OCI-LY7 (cell line): ENCODE measurements at regions not wholly inside any gene's neighbourhood (a gene's known extent, or its start where the extent isn't known, plus 50 kb on each side); places are given as distances from the start of the nearest gene placed in this dataset.

Source experiments
- BruUV-seq: library from RNA; stranded (reverse); fragments of 400-500 nt; replicated peaks from 2 replicates; lab custom pipeline; 2021; lab: Mats Ljungman, UMichigan
- CTCF ChIA-PET: fragments of 300-600 bp; sonication (Branson Sonifier 250); formaldehyde crosslinking; loops from one replicate; lab custom pipeline; 2022; ENCODE audit warnings: antibody characterized with exemption; ENCODE audit not compliant: unreplicated experiment; lab: Charles Lee
- POLR2A ChIA-PET: fragments of 300-600 bp; sonication (Branson Sonifier 250); formaldehyde crosslinking; loops from one replicate; lab custom pipeline; 2022; ENCODE audit warnings: antibody characterized with exemption; lab: Charles Lee
- DNase-seq: peaks from one replicate; pipeline ENCODE4 v3.0.0-alpha.2; 2015; ENCODE audit warnings: low spot score
- H2AFZ ChIP-seq: fragments of 200-600 bp; sonication (generic), shearing (Covaris generic); 2 replicates; pipeline ENCODE4 v1.6.1; 2014; ENCODE audit warnings: mild to moderate bottlenecking, antibody characterized with exemption, low read length, moderate library complexity
- H3K27ac ChIP-seq: fragments of 200-600 bp; sonication (generic); 2 replicates; pipeline ENCODE4 v1.5.1; 2014; ENCODE audit warnings: mixed run types, low read depth, mild to moderate bottlenecking, moderate library complexity, low read length, inconsistent platforms; ENCODE audit not compliant: poor library complexity, severe bottlenecking
- H3K36me3 ChIP-seq: fragments of 200-600 bp; sonication (generic); 2 replicates; pipeline ENCODE4 v1.6.1; 2014; ENCODE audit warnings: mild to moderate bottlenecking, antibody characterized with exemption, low read length, moderate library complexity, mixed read lengths; ENCODE audit not compliant: insufficient read depth
- H3K4me1 ChIP-seq: fragments of 200-600 bp; sonication (generic); 2 replicates; pipeline ENCODE4 v1.5.1; 2014; ENCODE audit warnings: mild to moderate bottlenecking, low read length; ENCODE audit not compliant: insufficient read depth, poor library complexity, severe bottlenecking
- H3K4me2 ChIP-seq: fragments of 200-600 bp; sonication (generic); 2 replicates; pipeline ENCODE4 v1.6.1; 2014; ENCODE audit warnings: mild to moderate bottlenecking, low read length
- H3K4me3 ChIP-seq: fragments of 200-600 bp; sonication (generic); 2 replicates; pipeline ENCODE4 v1.5.1; 2014; ENCODE audit warnings: mild to moderate bottlenecking, low read depth, low read length; ENCODE audit not compliant: poor library complexity, severe bottlenecking
- H3K79me2 ChIP-seq: fragments of 200-600 bp; sonication (generic); 2 replicates; pipeline ENCODE4 v1.6.1; 2016; ENCODE audit warnings: low read depth, mild to moderate bottlenecking, low read length, moderate library complexity, mixed read lengths; ENCODE audit not compliant: insufficient read depth
- H3K9me2 ChIP-seq: fragments of 200-600 bp; sonication (generic); 2 replicates; pipeline ENCODE4 v1.6.1; 2016; ENCODE audit warnings: mild to moderate bottlenecking, low read length, mixed read lengths; ENCODE audit not compliant: insufficient read depth
- H3K9me3 ChIP-seq: fragments of 200-600 bp; sonication (generic); 2 replicates; pipeline ENCODE4 v1.6.1; 2014; ENCODE audit warnings: mild to moderate bottlenecking, mixed run types, low read length, mixed read lengths
- H4K20me1 ChIP-seq: fragments of 200-600 bp; sonication (generic); 2 replicates; pipeline ENCODE4 v1.6.1; 2014; ENCODE audit warnings: mild to moderate bottlenecking, antibody characterized with exemption, low read length, moderate library complexity, mixed read lengths; ENCODE audit not compliant: insufficient read depth
- EZH2phosphoT487 ChIP-seq: fragments of 200-600 bp; sonication (generic); IDR thresholded peaks from 2 replicates; pipeline ENCODE4 v1.6.1; 2018; ENCODE audit warnings: low read depth, borderline replicate concordance, mild to moderate bottlenecking, mixed run types, antibody characterized with exemption, low read length, moderate library complexity, mixed read lengths
- intact Hi-C: fragments of 100-400 bp; cut with micrococcal nuclease; formaldehyde crosslinking; loops from one replicate; pipeline ENCODE4 v1.10.0; 2022; ENCODE audit not compliant: unreplicated experiment
- TF ChIP-seq, protein P1 (sequence below): fragments of 200-600 bp; sonication (generic); conservative IDR thresholded peaks from 2 replicates; pipeline ENCODE4 v1.5.1; 2014; ENCODE audit warnings: mild to moderate bottlenecking, antibody characterized with exemption, low read length, moderate library complexity, mixed read lengths

DNA sequence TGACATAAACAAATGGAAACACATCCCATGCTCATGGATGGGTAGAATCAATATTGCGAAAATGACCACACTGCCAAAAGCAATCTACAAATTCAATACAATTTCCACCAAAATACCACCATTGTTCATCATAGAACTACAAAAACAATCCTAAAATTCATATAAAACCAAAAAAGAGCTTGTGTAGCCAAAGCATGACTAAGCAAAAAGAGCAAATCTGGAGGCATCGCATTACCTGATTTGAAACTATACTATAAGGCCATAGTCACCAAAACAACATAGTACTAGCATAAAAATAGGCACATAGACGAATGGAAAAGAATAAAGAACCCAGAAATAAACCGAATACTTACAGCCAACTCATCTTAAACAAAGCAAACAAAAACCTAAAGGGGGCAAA lies 342.8 kb upstream of the AGA start:
- Histone ChIP-seq H3K4me3 (no peak overlapping the region), H4K20me1 (no peaks in the 10 kb centered on the region), H3K4me1 (no peaks in the 10 kb centered on the region), H3K36me3 (no peaks in the 10 kb centered on the region), H2AFZ (no peak overlapping the region), H3K79me2 (no peaks in the 10 kb centered on the region), H3K9me3 (no peaks in the 10 kb centered on the region), H3K4me2 (no peak overlapping the region), H3K27ac (no peak overlapping the region), H3K9me2 (no peaks in the 10 kb centered on the region)
- no peak for TF ChIP-seq EZH2phosphoT487
- TF ChIP-seq, protein P1, sequence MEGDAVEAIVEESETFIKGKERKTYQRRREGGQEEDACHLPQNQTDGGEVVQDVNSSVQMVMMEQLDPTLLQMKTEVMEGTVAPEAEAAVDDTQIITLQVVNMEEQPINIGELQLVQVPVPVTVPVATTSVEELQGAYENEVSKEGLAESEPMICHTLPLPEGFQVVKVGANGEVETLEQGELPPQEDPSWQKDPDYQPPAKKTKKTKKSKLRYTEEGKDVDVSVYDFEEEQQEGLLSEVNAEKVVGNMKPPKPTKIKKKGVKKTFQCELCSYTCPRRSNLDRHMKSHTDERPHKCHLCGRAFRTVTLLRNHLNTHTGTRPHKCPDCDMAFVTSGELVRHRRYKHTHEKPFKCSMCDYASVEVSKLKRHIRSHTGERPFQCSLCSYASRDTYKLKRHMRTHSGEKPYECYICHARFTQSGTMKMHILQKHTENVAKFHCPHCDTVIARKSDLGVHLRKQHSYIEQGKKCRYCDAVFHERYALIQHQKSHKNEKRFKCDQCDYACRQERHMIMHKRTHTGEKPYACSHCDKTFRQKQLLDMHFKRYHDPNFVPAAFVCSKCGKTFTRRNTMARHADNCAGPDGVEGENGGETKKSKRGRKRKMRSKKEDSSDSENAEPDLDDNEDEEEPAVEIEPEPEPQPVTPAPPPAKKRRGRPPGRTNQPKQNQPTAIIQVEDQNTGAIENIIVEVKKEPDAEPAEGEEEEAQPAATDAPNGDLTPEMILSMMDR: no peak
- ChIA-PET CTCF (no interaction called here), POLR2A (interaction anchor here (0.7 kb wide), 1 partner anchor 260 kb away, joined by 4 read pairs; no protein-coding TSS in a partner anchor)
- BruUV-seq: no TSS peak
- no peak for DNase-seq
- intact Hi-C loops: no loop called here

- ChIA-PET CTCF (no interaction called here), POLR2A (no interaction called here)
- Histone ChIP-seq H3K9me3 (no peaks in the 10 kb centered on the region), H3K4me3 (no peak overlapping the region), H3K4me1 (no peaks in the 10 kb centered on the region), H3K36me3 (no peaks in the 10 kb centered on the region), H4K20me1 (no peaks in the 10 kb centered on the region), H2AFZ (no peak overlapping the region), H3K9me2 (no peaks in the 10 kb centered on the region), H3K4me2 (no peak overlapping the region), H3K27ac (no peak overlapping the region), H3K79me2 (no peaks in the 10 kb centered on the region)
- no TSS peak for BruUV-seq
- intact Hi-C loops: no loop called here
- TF ChIP-seq, protein P1: no peak
- no peak for DNase-seq
Measured at GRCh38 chr4:177789610-177790009, 347.4 kb upstream of the AGA start.

GRCh38 chr4:177791188-177791587 lies 349.0 kb upstream of the AGA start:
- H3K4me3 ChIP-seq: no peak overlapping the region
- DNase-seq: no peak
- no peak overlapping the region for H3K4me2 ChIP-seq
- H4K20me1 ChIP-seq: no peaks in the 10 kb centered on the region
- no peaks in the 10 kb centered on the region for H3K4me1 ChIP-seq
- no TSS peak for BruUV-seq
- CTCF ChIA-PET: no interaction called here
- H2AFZ ChIP-seq: no peak overlapping the region
- H3K9me3 ChIP-seq: no peaks in the 10 kb centered on the region
- no peaks in the 10 kb centered on the region for H3K9me2 ChIP-seq
- no peaks in the 10 kb centered on the region for H3K79me2 ChIP-seq
- no peak for TF ChIP-seq EZH2phosphoT487
- TF ChIP-seq, protein P1: no peak
- no peaks in the 10 kb centered on the region for H3K36me3 ChIP-seq
- intact Hi-C loops: no loop called here
- no peak overlapping the region for H3K27ac ChIP-seq
- POLR2A ChIA-PET: no interaction called here
